K562 (cell line): ENCODE measurements at regions not wholly inside any gene's neighbourhood (a gene's known extent, or its start where the extent isn't known, plus 50 kb on each side); places are given as distances from the start of the nearest gene placed in this dataset.

ENCODE experiments used
- COPS2 ChIP-seq: fragments of 450-650 bp; conservative IDR thresholded peaks from 2 replicates; pipeline ENCODE4 v1.6.1; 2016; ENCODE audit warnings: mild to moderate bottlenecking, moderate library complexity
- KLF10 ChIP-seq: fragments of 250-450 bp; sonication (Bioruptor Pico); IDR thresholded peaks from 2 replicates; pipeline ENCODE4 v1.6.1; 2021; ENCODE audit warnings: matching md5 sums
- NR1H2 ChIP-seq: sonication (generic); formaldehyde crosslinking; IDR thresholded peaks from 2 replicates; pipeline ENCODE4 v1.4.0; 2020; ENCODE audit warnings: mild to moderate bottlenecking, missing genetic modification reagents
- PHB ChIP-seq: fragments of 250-450 bp; sonication (Bioruptor Pico); IDR thresholded peaks from 2 replicates; pipeline ENCODE4 v1.5.0; 2021
- SP1 ChIP-seq: sonication (generic); formaldehyde crosslinking; IDR thresholded peaks from 2 replicates; pipeline ENCODE4 v1.8.1; 2022; ENCODE audit warnings: mild to moderate bottlenecking, missing genetic modification reagents
- ZNF778 ChIP-seq: fragments of 450-650 bp; formaldehyde crosslinking; IDR thresholded peaks from 2 replicates; pipeline ENCODE4 v1.4.0; 2020; ENCODE audit warnings: mild to moderate bottlenecking, moderate library complexity
- TF ChIP-seq, protein P1 (sequence below): fragments of 250-450 bp; sonication (Bioruptor Pico); IDR thresholded peaks from 2 replicates; pipeline ENCODE4 v1.5.0; 2020; ENCODE audit warnings: mild to moderate bottlenecking, borderline replicate concordance
- TF ChIP-seq, protein P2 (sequence below): fragments of 450-650 bp; IDR thresholded peaks from 2 replicates; pipeline ENCODE4 v1.6.1; 2017; ENCODE audit warnings: antibody characterized with exemption
- TF ChIP-seq, protein P3 (sequence below): IDR thresholded peaks from 2 replicates; pipeline ENCODE4 v1.6.1; 2011; ENCODE audit not compliant: insufficient read length; ENCODE audit errors: extremely low read depth

DNA sequence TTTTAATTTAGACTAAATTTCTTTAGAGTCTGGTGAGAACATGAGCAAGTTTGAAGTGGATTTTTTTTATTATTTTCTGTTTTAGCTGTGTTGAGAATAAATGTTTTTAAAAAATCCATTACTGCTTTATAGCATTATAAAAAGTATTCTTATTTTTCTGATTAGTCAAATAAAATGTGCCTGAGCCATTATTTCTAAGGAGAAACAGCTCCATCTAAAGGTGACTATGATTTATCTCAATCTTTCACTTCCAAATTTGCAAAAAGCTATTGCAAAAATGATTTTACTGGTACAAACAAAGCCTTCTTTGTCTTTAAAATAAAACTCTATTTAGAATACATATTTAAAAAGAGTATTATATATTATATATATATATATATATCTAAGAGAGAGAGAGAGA, 959.2 kb downstream of the FAM133A start (continued):
- TF ChIP-seq, protein P1, sequence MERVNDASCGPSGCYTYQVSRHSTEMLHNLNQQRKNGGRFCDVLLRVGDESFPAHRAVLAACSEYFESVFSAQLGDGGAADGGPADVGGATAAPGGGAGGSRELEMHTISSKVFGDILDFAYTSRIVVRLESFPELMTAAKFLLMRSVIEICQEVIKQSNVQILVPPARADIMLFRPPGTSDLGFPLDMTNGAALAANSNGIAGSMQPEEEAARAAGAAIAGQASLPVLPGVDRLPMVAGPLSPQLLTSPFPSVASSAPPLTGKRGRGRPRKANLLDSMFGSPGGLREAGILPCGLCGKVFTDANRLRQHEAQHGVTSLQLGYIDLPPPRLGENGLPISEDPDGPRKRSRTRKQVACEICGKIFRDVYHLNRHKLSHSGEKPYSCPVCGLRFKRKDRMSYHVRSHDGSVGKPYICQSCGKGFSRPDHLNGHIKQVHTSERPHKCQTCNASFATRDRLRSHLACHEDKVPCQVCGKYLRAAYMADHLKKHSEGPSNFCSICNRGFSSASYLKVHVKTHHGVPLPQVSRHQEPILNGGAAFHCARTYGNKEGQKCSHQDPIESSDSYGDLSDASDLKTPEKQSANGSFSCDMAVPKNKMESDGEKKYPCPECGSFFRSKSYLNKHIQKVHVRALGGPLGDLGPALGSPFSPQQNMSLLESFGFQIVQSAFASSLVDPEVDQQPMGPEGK (CRISPR knock-in tag) = no peak
- no peak for TF ChIP-seq NR1H2 (CRISPR knock-in tag)
- TF ChIP-seq COPS2 = no peak
- TF ChIP-seq, protein P2, sequence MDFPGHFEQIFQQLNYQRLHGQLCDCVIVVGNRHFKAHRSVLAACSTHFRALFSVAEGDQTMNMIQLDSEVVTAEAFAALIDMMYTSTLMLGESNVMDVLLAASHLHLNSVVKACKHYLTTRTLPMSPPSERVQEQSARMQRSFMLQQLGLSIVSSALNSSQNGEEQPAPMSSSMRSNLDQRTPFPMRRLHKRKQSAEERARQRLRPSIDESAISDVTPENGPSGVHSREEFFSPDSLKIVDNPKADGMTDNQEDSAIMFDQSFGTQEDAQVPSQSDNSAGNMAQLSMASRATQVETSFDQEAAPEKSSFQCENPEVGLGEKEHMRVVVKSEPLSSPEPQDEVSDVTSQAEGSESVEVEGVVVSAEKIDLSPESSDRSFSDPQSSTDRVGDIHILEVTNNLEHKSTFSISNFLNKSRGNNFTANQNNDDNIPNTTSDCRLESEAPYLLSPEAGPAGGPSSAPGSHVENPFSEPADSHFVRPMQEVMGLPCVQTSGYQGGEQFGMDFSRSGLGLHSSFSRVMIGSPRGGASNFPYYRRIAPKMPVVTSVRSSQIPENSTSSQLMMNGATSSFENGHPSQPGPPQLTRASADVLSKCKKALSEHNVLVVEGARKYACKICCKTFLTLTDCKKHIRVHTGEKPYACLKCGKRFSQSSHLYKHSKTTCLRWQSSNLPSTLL = no peak
- no peak for TF ChIP-seq SP1
- TF ChIP-seq KLF10 (CRISPR knock-in tag) = no peak
- no peak for TF ChIP-seq ZNF778 (CRISPR knock-in tag)
- TF ChIP-seq, protein P3, sequence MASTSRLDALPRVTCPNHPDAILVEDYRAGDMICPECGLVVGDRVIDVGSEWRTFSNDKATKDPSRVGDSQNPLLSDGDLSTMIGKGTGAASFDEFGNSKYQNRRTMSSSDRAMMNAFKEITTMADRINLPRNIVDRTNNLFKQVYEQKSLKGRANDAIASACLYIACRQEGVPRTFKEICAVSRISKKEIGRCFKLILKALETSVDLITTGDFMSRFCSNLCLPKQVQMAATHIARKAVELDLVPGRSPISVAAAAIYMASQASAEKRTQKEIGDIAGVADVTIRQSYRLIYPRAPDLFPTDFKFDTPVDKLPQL = no peak
- TF ChIP-seq PHB = no peak
